Middle frontal gyrus (tissue), 1 donor: ENCODE measurements at regions not wholly inside any gene's neighbourhood (a gene's known extent, or its start where the extent isn't known, plus 50 kb on each side); places are given as distances from the start of the nearest gene placed in this dataset.

Source experiments
- DNase-seq: peaks from one replicate; pipeline ENCODE4 v3.0.0-alpha.2; 2015; ENCODE audit warnings: low spot score; ENCODE audit errors: extremely low spot score

GRCh38 chr9:134271338-134272301 is 54.6 kb upstream of the RXRA start:
- no peak for DNase-seq

GRCh38 chr9:134272302-134273023 is 53.8 kb upstream of the RXRA start:
- no peak for DNase-seq

- DNase-seq: no peak
Observed at GRCh38 chr9:134273647-134274046, 52.6 kb upstream of the RXRA start.

GRCh38 chr9:134275375-134275774 is 50.9 kb upstream of the RXRA start:
- no peak for DNase-seq

GRCh38 chr9:134276453-134277245 is 49.6 kb upstream of the RXRA start:
- no peak for DNase-seq
